IPS-15b (cell line): ENCODE measurements at regions not wholly inside any gene's neighbourhood (a gene's known extent, or its start where the extent isn't known, plus 50 kb on each side); places are given as distances from the start of the nearest gene placed in this dataset.
"Not testable (repeated sequence)": the region's sequence is repeated elsewhere in the genome, so short reads cannot be mapped to it uniquely, and the experiment has no call there.

Source experiments
- H3K27me3 ChIP-seq: one replicate; pipeline ENCODE4 v1.6.1; 2013; ENCODE audit warnings: low read length; ENCODE audit not compliant: control insufficient read depth, insufficient read depth
- H3K36me3 ChIP-seq: one replicate; pipeline ENCODE4 v1.6.1; 2013; ENCODE audit warnings: low read length; ENCODE audit not compliant: control insufficient read depth, insufficient read depth
- H3K4me1 ChIP-seq: one replicate; pipeline ENCODE4 v1.6.1; 2013; ENCODE audit warnings: mild to moderate bottlenecking, low read length; ENCODE audit not compliant: control insufficient read depth, insufficient read depth
- H3K4me3 ChIP-seq: one replicate; pipeline ENCODE4 v1.5.1; 2013; ENCODE audit warnings: low read depth, low read length
- H3K9ac ChIP-seq: one replicate; pipeline ENCODE4 v1.6.1; 2013; ENCODE audit warnings: low read depth, mild to moderate bottlenecking, low read length
- H3K9me3 ChIP-seq: one replicate; pipeline ENCODE4 v1.6.1; 2013; ENCODE audit warnings: mild to moderate bottlenecking, low read length; ENCODE audit not compliant: control insufficient read depth, insufficient read depth

- H3K4me3 ChIP-seq, result no peak overlapping the region
- no peaks in the 10 kb centered on the region for H3K36me3 ChIP-seq
- H3K27me3 ChIP-seq, result no peaks in the 10 kb centered on the region
- no peaks in the 10 kb centered on the region for H3K9me3 ChIP-seq
- peaks cover 6% of the 10 kb centered on the region for H3K4me1 ChIP-seq
- no peak overlapping the region for H3K9ac ChIP-seq
These were observed 620.4 kb downstream of the SLCO4C1 start for GRCh38 chr5:101675510-101676219.

GRCh38 chr5:101673120-101673519 is 623.0 kb downstream of the SLCO4C1 start:
- H3K4me1 ChIP-seq, result peaks cover 2% of the 10 kb centered on the region
- H3K9ac ChIP-seq, result no peak overlapping the region
- no peaks in the 10 kb centered on the region for H3K36me3 ChIP-seq
- no peaks in the 10 kb centered on the region for H3K27me3 ChIP-seq
- H3K4me3 ChIP-seq, result no peak overlapping the region
- H3K9me3 ChIP-seq, result no peaks in the 10 kb centered on the region

GRCh38 chr5:101664071-101664791 is 631.9 kb downstream of the SLCO4C1 start:
- no peaks in the 10 kb centered on the region for H3K36me3 ChIP-seq

GRCh38 chr5:101663543-101663942 is 632.5 kb downstream of the SLCO4C1 start:
- H3K36me3 ChIP-seq, result no peaks in the 10 kb centered on the region
- no peaks in the 10 kb centered on the region for H3K27me3 ChIP-seq
- no peaks in the 10 kb centered on the region for H3K4me1 ChIP-seq
- H3K4me3 ChIP-seq, result no peak overlapping the region
- H3K9me3 ChIP-seq, result no peaks in the 10 kb centered on the region
- no peak overlapping the region for H3K9ac ChIP-seq

More at GRCh38 chr5:101664071-101664791, 631.9 kb downstream of the SLCO4C1 start:
- H3K27me3 ChIP-seq, result no peaks in the 10 kb centered on the region
- H3K9ac ChIP-seq, result no peak overlapping the region
- no peaks in the 10 kb centered on the region for H3K9me3 ChIP-seq
- H3K4me1 ChIP-seq, result no peaks in the 10 kb centered on the region
- no peak overlapping the region for H3K4me3 ChIP-seq

- Histone ChIP-seq H3K9me3 (no peaks in the 10 kb centered on the region), H3K9ac (no peak overlapping the region), H3K4me1 (no peaks in the 10 kb centered on the region)
These were observed 633.8 kb downstream of the SLCO4C1 start for GRCh38 chr5:101662263-101662662.

GRCh38 chr5:101658433-101658832 is 637.7 kb downstream of the SLCO4C1 start:
- no peak overlapping the region for H3K4me3 ChIP-seq
- H3K9ac ChIP-seq, result no peak overlapping the region
- H3K36me3 ChIP-seq, result no peaks in the 10 kb centered on the region
- no peaks in the 10 kb centered on the region for H3K4me1 ChIP-seq
- H3K27me3 ChIP-seq, result no peaks in the 10 kb centered on the region
- H3K9me3 ChIP-seq, result no peaks in the 10 kb centered on the region

More at GRCh38 chr5:101662263-101662662, 633.8 kb downstream of the SLCO4C1 start:
- no peak overlapping the region for H3K4me3 ChIP-seq
- no peaks in the 10 kb centered on the region for H3K36me3 ChIP-seq
- H3K27me3 ChIP-seq, result no peaks in the 10 kb centered on the region

GRCh38 chr5:101653996-101654395 is 642.1 kb downstream of the SLCO4C1 start:
- no peak overlapping the region for H3K9ac ChIP-seq
- no peaks in the 10 kb centered on the region for H3K36me3 ChIP-seq
- no peaks in the 10 kb centered on the region for H3K9me3 ChIP-seq
- H3K4me1 ChIP-seq, result no peaks in the 10 kb centered on the region
- no peaks in the 10 kb centered on the region for H3K27me3 ChIP-seq
- H3K4me3 ChIP-seq, result no peak overlapping the region

- no peaks in the 10 kb centered on the region for H3K27me3 ChIP-seq
- H3K9me3 ChIP-seq, result no peaks in the 10 kb centered on the region
- no peak overlapping the region for H3K9ac ChIP-seq
- H3K36me3 ChIP-seq, result no peaks in the 10 kb centered on the region
- no peaks in the 10 kb centered on the region for H3K4me1 ChIP-seq
- no peak overlapping the region for H3K4me3 ChIP-seq
These were observed 648.2 kb downstream of the SLCO4C1 start for GRCh38 chr5:101647861-101648260.

GRCh38 chr5:101643794-101644193 is 652.3 kb downstream of the SLCO4C1 start:
- Histone ChIP-seq H3K36me3 (no peaks in the 10 kb centered on the region), H3K4me1 (no peaks in the 10 kb centered on the region), H3K4me3 (no peak overlapping the region), H3K9ac (no peak overlapping the region), H3K27me3 (no peaks in the 10 kb centered on the region), H3K9me3 (no peaks in the 10 kb centered on the region)

GRCh38 chr5:101637599-101637998 is 658.5 kb downstream of the SLCO4C1 start:
- H3K27me3 ChIP-seq, result no peaks in the 10 kb centered on the region
- no peak overlapping the region for H3K4me3 ChIP-seq
- H3K9me3 ChIP-seq, result peaks cover 1% of the 10 kb centered on the region
- no peaks in the 10 kb centered on the region for H3K4me1 ChIP-seq
- no peaks in the 10 kb centered on the region for H3K36me3 ChIP-seq
- no peak overlapping the region for H3K9ac ChIP-seq

- not testable (repeated sequence) for H3K9ac ChIP-seq, H3K9me3 ChIP-seq, H3K4me3 ChIP-seq, H3K36me3 ChIP-seq, H3K27me3 ChIP-seq
- peaks cover 15% of the 10 kb centered on the region for H3K4me1 ChIP-seq
These were observed 668.3 kb downstream of the SLCO4C1 start for GRCh38 chr5:101627770-101628169.

GRCh38 chr5:101626572-101626971 is 669.5 kb downstream of the SLCO4C1 start:
- Histone ChIP-seq H3K27me3 (no peaks in the 10 kb centered on the region), H3K36me3 (no peaks in the 10 kb centered on the region), H3K4me1 (peaks cover 15% of the 10 kb centered on the region), H3K9ac (no peak overlapping the region), H3K9me3 (no peaks in the 10 kb centered on the region), H3K4me3 (no peak overlapping the region)
